ENCODE measurements at regions not wholly inside any gene's neighbourhood (a gene's known extent, or its start where the extent isn't known, plus 50 kb on each side); places are given as distances from the start of the nearest gene placed in this dataset.

DNA sequence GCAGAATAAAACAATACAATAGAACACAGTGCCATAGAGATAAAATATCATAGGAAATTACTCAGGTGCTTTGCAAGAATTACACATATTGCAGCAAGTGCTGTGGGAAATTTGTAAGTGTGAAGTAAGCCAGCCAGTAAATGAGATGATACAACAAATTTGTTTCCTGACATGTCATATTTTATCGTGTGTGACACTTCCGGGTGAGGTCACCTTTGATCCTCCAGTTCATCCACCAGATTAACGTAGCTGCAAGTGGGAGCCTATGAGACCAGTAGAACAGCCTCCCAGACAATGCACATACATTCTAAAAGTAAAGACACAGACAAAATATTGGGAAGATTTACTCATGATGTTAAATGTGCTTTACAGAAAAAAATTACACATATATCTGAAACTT, 72.2 kb downstream of the PRDM9 start:
- H3K36me3 ChIP-seq (ENCODE audit: insufficient read depth, low read length), result no peaks in the 10 kb centered on the region
- no peak overlapping the region for H2AFZ ChIP-seq (ENCODE audit: low read depth, low read length)
- no peaks in the 10 kb centered on the region for H3K4me1 ChIP-seq (ENCODE audit: insufficient read depth, low read length)
- H3K4me3 ChIP-seq (ENCODE audit: low read length), result no peak overlapping the region
- no peaks in the 10 kb centered on the region for H3K27me3 ChIP-seq (ENCODE audit: insufficient read depth, low read length)
- no peaks in the 10 kb centered on the region for H3K9me3 ChIP-seq (ENCODE audit: low read length)

DNA sequence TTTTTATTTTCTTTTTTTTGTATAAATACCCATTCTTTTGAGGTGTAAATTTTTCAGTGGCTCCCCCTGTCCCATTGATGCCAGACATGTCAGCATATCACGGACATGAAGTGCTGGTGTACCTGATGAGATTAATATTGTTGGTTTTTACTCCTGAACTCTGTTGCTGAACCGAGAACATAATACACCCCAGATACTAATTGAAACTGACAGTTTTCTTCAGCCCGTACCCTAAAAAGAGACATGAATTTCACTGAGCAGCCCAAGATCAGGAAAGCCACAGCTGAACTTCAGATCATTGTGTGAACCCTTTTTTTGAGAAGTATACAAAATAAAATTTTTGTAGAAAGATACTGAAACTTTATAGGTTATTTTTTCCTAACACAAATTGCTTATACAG, 75.7 kb downstream of the PRDM9 start:
- Histone ChIP-seq H3K4me1 (ENCODE audit: insufficient read depth, low read length) (no peaks in the 10 kb centered on the region), H3K27me3 (ENCODE audit: insufficient read depth, low read length) (no peaks in the 10 kb centered on the region), H3K4me3 (ENCODE audit: low read length) (no peak overlapping the region), H3K9me3 (ENCODE audit: low read length) (no peaks in the 10 kb centered on the region), H3K36me3 (ENCODE audit: insufficient read depth, low read length) (no peaks in the 10 kb centered on the region), H2AFZ (ENCODE audit: low read depth, low read length) (no peak overlapping the region)

DNA sequence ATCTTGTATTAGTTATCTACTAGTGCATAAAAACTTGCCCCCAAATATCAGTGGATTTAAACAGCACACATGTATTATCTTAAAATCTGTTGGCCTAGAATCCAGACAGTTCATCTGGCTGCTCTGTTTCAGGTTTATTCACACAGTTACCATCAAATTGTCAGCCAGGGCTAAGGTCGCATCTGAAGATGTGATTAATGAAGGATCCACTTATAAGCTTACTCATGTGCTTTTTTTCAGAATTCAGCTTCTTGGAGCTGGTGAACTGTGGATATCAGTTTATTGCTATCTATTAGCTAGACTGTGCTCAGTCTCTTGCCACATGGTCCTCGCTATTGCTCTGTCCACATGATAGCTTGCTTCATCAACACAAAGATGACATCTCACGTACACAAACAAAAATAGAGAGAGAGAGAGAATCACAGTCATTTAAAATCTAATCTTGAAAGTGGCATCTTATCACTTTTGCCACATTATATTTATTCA, 81.5 kb downstream of the PRDM9 start:
- Histone ChIP-seq H2AFZ (ENCODE audit: low read depth, low read length) (no peak overlapping the region), H3K4me1 (ENCODE audit: insufficient read depth, low read length) (no peaks in the 10 kb centered on the region), H3K36me3 (ENCODE audit: insufficient read depth, low read length) (no peaks in the 10 kb centered on the region), H3K4me3 (ENCODE audit: low read length) (no peak overlapping the region), H3K27me3 (ENCODE audit: insufficient read depth, low read length) (no peaks in the 10 kb centered on the region), H3K9me3 (ENCODE audit: low read length) (no peaks in the 10 kb centered on the region)

DNA sequence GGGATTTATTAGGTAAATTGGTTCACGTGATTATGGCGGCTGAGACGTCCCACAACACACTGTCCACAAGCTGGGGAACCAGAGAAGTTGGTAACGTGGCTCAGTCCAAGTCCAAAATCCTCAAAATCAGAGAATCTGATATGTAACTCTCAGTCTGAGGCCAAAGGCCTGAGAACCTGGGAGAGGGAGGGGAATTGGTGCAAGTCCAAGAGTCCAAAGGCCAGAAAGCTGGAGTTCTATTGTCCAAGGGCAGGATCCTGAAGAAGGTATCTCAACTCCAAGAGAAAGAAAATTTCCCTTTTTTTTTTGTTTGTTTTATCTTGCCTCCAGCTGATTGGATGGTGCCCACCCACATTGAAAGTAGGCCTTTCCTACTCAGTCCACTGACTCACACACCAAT, 83.8 kb downstream of the PRDM9 start:
- Histone ChIP-seq H3K36me3 (ENCODE audit: insufficient read depth, low read length) (no peaks in the 10 kb centered on the region), H3K4me1 (ENCODE audit: insufficient read depth, low read length) (no peaks in the 10 kb centered on the region), H2AFZ (ENCODE audit: low read depth, low read length) (no peak overlapping the region), H3K9me3 (ENCODE audit: low read length) (no peaks in the 10 kb centered on the region), H3K27me3 (ENCODE audit: insufficient read depth, low read length) (no peaks in the 10 kb centered on the region), H3K4me3 (ENCODE audit: low read length) (no peak overlapping the region)

DNA sequence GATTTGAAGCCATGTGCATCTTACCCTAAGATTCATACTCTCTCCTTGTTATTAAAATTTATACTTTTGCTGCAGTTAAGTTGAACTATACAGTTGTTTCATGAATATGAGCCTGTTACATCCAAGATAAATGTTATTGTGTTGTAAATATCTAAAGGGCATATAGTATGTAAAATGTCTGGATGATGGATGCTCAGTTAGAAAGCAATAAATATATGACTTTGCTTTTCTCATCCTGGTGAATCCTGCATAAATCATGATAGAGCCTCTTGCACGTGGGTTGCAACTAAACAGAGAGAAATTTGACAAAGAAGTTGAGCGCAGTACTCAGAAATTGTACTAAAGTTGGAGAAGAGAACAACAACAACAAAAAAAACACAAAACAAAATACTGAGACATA, 99.5 kb downstream of the PRDM9 start:
- Histone ChIP-seq H3K27me3 (ENCODE audit: insufficient read depth, low read length) (no peaks in the 10 kb centered on the region), H2AFZ (ENCODE audit: low read depth, low read length) (no peak overlapping the region), H3K4me3 (ENCODE audit: low read length) (no peak overlapping the region), H3K36me3 (ENCODE audit: insufficient read depth, low read length) (no peaks in the 10 kb centered on the region), H3K4me1 (ENCODE audit: insufficient read depth, low read length) (no peaks in the 10 kb centered on the region), H3K9me3 (ENCODE audit: low read length) (no peaks in the 10 kb centered on the region)

DNA sequence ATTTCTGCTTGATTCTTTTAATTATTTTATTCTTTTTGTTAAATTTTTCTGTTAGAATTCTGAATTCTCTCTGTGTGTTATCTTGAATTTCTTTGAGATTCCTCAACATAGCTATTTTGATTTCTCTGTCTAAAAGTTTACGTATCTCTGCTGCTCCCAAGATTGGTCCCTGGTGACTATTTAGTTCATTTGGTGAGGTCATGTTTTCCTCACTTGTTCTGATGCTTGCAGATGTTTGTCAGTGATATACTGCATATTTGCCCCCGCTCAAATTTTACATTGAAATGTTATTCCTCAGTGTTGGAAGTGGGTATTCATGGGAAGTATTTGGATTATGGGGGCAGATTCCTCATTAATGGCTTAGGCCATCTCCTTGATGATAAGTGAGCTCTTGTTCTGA, 105.3 kb downstream of the PRDM9 start:
- Histone ChIP-seq H3K27me3 (ENCODE audit: insufficient read depth, low read length) (no peaks in the 10 kb centered on the region), H3K36me3 (ENCODE audit: insufficient read depth, low read length) (no peaks in the 10 kb centered on the region), H3K9me3 (ENCODE audit: low read length) (no peaks in the 10 kb centered on the region), H3K4me1 (ENCODE audit: insufficient read depth, low read length) (no peaks in the 10 kb centered on the region), H3K4me3 (ENCODE audit: low read length) (no peak overlapping the region), H2AFZ (ENCODE audit: low read depth, low read length) (no peak overlapping the region)

DNA sequence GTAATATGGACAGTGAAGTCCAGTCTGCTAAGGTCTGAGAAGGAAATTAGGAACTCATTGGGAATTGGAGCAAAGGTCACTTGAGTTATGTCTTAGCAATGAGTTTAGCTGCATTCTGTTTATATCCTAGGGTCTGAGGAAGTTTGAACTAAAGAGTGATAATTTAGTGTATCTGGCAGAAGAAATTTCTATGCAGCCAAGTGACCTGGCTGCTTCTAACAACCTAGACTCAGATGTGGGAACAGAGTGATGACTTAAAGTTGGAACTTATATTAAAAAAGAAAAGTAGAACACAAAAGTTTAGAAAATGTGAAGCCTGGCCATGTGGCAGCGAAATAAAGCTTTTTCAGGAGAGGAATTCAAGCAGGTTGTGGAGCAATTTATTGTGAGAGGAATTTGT, 106.2 kb downstream of the PRDM9 start:
- Histone ChIP-seq H3K4me3 (ENCODE audit: low read length) (no peak overlapping the region), H3K4me1 (ENCODE audit: insufficient read depth, low read length) (no peaks in the 10 kb centered on the region), H2AFZ (ENCODE audit: low read depth, low read length) (no peak overlapping the region), H3K36me3 (ENCODE audit: insufficient read depth, low read length) (no peaks in the 10 kb centered on the region), H3K27me3 (ENCODE audit: insufficient read depth, low read length) (no peaks in the 10 kb centered on the region), H3K9me3 (ENCODE audit: low read length) (no peaks in the 10 kb centered on the region)

DNA sequence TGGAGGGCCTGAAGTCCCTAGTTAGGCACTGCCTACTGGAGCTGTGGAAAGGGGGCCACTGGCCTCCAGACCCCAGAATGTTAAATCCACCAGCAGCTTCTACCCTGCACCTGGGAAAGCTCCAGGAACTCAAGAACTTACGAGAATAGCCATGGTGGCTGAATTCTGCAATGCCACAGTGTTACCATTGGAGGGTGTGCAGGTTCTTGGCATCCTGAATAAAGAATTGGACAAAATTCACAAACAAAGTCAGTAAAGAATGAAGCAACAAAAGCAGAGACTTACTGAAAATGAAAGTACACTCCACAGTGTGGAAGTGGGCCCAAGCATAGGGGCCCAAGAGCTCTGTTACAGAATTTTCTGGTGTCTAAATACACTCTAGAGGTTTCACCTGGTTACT, 107.0 kb downstream of the PRDM9 start:
- Histone ChIP-seq H2AFZ (ENCODE audit: low read depth, low read length) (no peak overlapping the region), H3K4me3 (ENCODE audit: low read length) (no peak overlapping the region), H3K36me3 (ENCODE audit: insufficient read depth, low read length) (no peaks in the 10 kb centered on the region), H3K4me1 (ENCODE audit: insufficient read depth, low read length) (no peaks in the 10 kb centered on the region), H3K9me3 (ENCODE audit: low read length) (no peaks in the 10 kb centered on the region), H3K27me3 (ENCODE audit: insufficient read depth, low read length) (no peaks in the 10 kb centered on the region)

DNA sequence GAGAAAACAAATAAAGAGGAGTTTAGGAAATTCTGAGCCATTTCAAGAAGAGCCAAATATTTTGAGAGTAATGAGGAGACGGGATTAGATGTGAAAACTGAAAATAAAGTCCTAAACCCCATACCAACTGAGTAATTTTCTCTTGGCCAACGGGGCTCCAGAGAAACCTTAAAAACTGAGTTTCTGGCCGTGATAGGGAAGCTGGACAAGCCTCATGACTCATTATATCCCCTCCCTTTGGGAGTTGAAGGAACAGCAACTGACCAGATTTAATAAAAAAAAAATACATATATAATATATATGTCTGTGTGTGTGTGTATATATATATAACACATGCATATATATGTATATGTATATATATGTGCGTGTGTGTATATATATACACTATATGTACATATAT, 119.6 kb downstream of the PRDM9 start:
- H3K9me3 ChIP-seq (ENCODE audit: low read length), result no peaks in the 10 kb centered on the region
- H3K4me1 ChIP-seq (ENCODE audit: insufficient read depth, low read length), result no peaks in the 10 kb centered on the region
- H3K4me3 ChIP-seq (ENCODE audit: low read length), result no peak overlapping the region
- no peak overlapping the region for H2AFZ ChIP-seq (ENCODE audit: low read depth, low read length)
- no peaks in the 10 kb centered on the region for H3K27me3 ChIP-seq (ENCODE audit: insufficient read depth, low read length)
- no peaks in the 10 kb centered on the region for H3K36me3 ChIP-seq (ENCODE audit: insufficient read depth, low read length)

DNA sequence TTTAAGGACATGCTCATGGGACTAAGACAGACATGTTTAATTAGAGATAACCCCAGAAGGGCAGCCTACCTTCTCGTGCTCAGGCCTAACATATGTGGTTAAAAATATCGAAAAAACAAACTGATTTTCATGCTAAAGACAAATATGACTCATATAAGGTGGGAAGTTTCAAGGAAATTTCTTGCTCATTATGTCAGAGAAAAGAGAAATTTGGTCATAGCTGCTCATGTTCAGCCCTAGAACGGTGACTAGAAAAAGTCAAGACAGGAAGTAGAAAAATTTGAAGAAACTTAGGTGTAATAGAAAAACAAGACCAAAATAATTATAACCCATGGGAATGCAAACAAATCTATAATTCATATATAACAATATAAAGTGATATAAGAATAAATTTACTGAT, 120.6 kb downstream of the PRDM9 start:
- Histone ChIP-seq H3K27me3 (ENCODE audit: insufficient read depth, low read length) (no peaks in the 10 kb centered on the region), H3K36me3 (ENCODE audit: insufficient read depth, low read length) (no peaks in the 10 kb centered on the region), H3K4me3 (ENCODE audit: low read length) (no peak overlapping the region), H2AFZ (ENCODE audit: low read depth, low read length) (no peak overlapping the region), H3K9me3 (ENCODE audit: low read length) (no peaks in the 10 kb centered on the region), H3K4me1 (ENCODE audit: insufficient read depth, low read length) (no peaks in the 10 kb centered on the region)

DNA sequence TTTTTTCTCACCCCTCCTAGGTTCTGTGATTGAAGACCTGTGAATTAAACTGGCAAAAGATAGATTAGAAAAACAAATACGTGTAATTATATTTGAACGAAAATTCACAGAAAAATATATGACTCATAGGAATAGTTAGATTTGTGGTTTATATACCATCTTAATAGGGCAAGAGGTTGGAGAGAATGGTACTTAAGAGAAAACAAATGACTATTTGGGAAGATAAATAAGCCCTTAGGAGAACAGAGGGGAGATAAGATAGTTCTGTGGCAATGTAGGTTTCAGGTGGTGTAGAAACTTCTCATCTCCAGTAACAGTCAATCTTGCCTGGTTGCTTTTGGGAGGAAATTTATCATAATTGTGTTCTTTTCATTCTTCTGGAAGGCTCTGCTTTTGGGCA, 122.0 kb downstream of the PRDM9 start:
- H3K27me3 ChIP-seq (ENCODE audit: insufficient read depth, low read length), result no peaks in the 10 kb centered on the region
- no peak overlapping the region for H3K4me3 ChIP-seq (ENCODE audit: low read length)
- no peaks in the 10 kb centered on the region for H3K4me1 ChIP-seq (ENCODE audit: insufficient read depth, low read length)
- H3K9me3 ChIP-seq (ENCODE audit: low read length), result no peaks in the 10 kb centered on the region
- no peak overlapping the region for H2AFZ ChIP-seq (ENCODE audit: low read depth, low read length)
- no peaks in the 10 kb centered on the region for H3K36me3 ChIP-seq (ENCODE audit: insufficient read depth, low read length)

DNA sequence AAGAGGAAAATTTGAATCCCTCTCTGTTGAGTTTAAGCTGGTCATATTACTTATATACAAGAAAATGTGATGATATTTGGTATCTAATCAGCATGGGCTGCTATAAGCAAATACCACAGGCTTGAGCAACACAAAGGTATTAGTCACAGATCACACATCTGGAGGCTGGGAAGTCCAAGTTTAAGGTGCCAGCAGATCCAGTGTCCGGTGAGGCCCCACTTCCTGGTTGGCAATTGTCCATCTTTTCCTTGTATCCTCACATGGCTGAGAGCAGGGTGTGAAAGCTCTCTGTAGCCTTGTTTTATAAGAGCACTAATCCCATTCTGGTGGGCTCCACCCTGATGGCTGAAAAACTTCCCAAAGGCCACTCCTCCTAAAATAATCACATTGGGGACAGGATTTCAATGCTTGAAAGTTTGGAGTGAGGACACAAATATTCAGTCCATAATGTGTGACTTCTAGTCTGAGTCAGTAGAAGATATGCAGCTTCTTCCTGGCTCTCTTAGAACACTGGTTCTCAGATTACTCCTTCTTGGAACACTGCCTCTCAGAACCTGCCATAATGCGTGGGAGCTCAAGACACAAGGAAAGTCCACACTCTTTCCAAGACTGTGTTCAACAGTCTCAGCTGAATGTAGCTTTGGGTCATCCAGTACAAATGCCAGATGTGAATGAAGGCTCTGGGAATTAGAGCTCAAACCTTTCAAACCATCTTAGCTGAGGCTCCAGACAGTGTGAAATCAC, 124.1 kb downstream of the PRDM9 start:
- no peaks in the 10 kb centered on the region for H3K4me1 ChIP-seq (ENCODE audit: insufficient read depth, low read length)
- no peak overlapping the region for H3K4me3 ChIP-seq (ENCODE audit: low read length)
- H2AFZ ChIP-seq (ENCODE audit: low read depth, low read length), result no peak overlapping the region
- H3K27me3 ChIP-seq (ENCODE audit: insufficient read depth, low read length), result no peaks in the 10 kb centered on the region
- no peaks in the 10 kb centered on the region for H3K36me3 ChIP-seq (ENCODE audit: insufficient read depth, low read length)
- H3K9me3 ChIP-seq (ENCODE audit: low read length), result no peaks in the 10 kb centered on the region

DNA sequence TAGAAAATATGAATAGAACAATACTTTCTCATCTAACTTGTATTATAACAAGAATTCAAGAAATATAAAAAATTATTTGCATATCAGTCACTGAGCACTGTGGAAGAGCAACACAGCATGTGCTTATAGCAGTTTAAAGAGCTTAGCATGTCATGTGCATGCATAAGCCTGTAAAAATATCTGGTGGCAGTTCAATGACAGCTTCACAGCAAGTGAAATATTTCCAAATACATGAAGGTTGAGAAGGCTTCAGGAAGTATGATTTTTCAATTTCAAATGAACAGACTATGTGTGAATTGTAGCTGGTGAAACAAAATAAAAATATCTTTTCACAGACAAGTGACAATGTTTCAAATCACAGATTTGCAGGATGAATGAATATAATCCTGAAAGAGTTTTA, 128.5 kb downstream of the PRDM9 start:
- no peaks in the 10 kb centered on the region for H3K27me3 ChIP-seq (ENCODE audit: insufficient read depth, low read length)
- H3K4me3 ChIP-seq (ENCODE audit: low read length), result no peak overlapping the region
- no peaks in the 10 kb centered on the region for H3K36me3 ChIP-seq (ENCODE audit: insufficient read depth, low read length)
- no peaks in the 10 kb centered on the region for H3K4me1 ChIP-seq (ENCODE audit: insufficient read depth, low read length)
- H3K9me3 ChIP-seq (ENCODE audit: low read length), result no peaks in the 10 kb centered on the region
- no peak overlapping the region for H2AFZ ChIP-seq (ENCODE audit: low read depth, low read length)

DNA sequence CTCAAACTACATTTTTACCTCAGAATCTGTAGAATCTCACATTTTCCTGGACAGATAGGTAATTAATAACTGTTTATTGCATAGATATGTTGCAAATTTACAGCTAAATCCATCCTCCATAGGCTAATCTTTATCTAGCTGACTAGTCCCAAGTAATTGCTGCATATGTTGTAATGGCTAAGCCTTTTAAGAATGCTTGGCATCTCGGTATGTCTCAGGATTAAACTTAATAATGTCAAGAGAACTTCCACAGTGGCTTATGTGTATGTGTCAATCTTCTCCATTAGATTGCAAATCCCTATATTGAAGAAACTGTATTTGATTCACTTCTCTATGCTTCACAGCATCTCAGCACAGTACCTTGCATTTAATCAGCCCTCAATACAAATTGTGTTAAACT, 131.9 kb downstream of the PRDM9 start:
- H3K27me3 ChIP-seq (ENCODE audit: insufficient read depth, low read length), result no peaks in the 10 kb centered on the region
- H3K4me3 ChIP-seq (ENCODE audit: low read length), result no peak overlapping the region
- no peaks in the 10 kb centered on the region for H3K4me1 ChIP-seq (ENCODE audit: insufficient read depth, low read length)
- no peaks in the 10 kb centered on the region for H3K9me3 ChIP-seq (ENCODE audit: low read length)
- H2AFZ ChIP-seq (ENCODE audit: low read depth, low read length), result no peak overlapping the region
- H3K36me3 ChIP-seq (ENCODE audit: insufficient read depth, low read length), result no peaks in the 10 kb centered on the region
